Ishikawa (cell line): ENCODE measurements at regions not wholly inside any gene's neighbourhood (a gene's known extent, or its start where the extent isn't known, plus 50 kb on each side); places are given as distances from the start of the nearest gene placed in this dataset.

Experiments
- CEBPB ChIP-seq: IDR thresholded peaks from 2 replicates; pipeline ENCODE4 v1.6.1; 2012
- EGR1 ChIP-seq: IDR thresholded peaks from 2 replicates; pipeline ENCODE4 v1.6.1; 2012
- EP300 ChIP-seq: IDR thresholded peaks from 2 replicates; pipeline ENCODE4 v1.6.1; 2012; ENCODE audit warnings: borderline replicate concordance
- FOXM1 ChIP-seq: IDR thresholded peaks from 2 replicates; pipeline ENCODE4 v1.6.1; 2012; ENCODE audit warnings: low read depth, borderline replicate concordance
- NFIC ChIP-seq: IDR thresholded peaks from 2 replicates; pipeline ENCODE4 v1.6.1; 2012
- RAD21 ChIP-seq: IDR thresholded peaks from 2 replicates; pipeline ENCODE4 v1.6.1; 2012; ENCODE audit warnings: low read depth
- YY1 ChIP-seq: IDR thresholded peaks from 2 replicates; pipeline ENCODE4 v1.6.1; 2012; ENCODE audit warnings: low read depth
- ZBTB7A ChIP-seq: IDR thresholded peaks from 2 replicates; pipeline ENCODE4 v1.6.1; 2012; ENCODE audit warnings: low read depth
- TF ChIP-seq, protein P1 (sequence below): IDR thresholded peaks from 2 replicates; pipeline ENCODE4 v1.6.1; 2012; ENCODE audit warnings: low read depth, mild to moderate bottlenecking
- TF ChIP-seq, protein P2 (sequence below): IDR thresholded peaks from 2 replicates; pipeline ENCODE4 v1.6.1; 2012

DNA sequence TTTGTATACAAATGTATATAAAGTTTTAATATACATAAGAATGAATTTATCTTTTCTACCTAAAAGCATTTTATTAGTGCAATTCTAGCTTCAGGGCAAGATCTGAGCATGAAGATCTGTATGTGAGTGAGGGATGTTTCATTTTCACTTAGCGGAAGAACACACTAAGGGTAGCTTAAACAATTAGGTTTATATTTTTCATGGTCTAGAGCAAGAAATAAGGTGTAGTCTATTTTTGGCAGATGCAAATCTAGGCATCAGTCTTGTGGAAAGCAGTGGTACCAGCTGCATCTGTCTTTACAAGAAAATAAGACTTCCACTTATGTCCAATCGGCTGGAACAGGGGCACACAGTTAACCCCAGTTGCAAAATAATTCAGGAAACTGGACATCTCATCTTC, 433.3 kb downstream of the ADAM29 start:
- no peak for TF ChIP-seq NFIC
- no peak for TF ChIP-seq ZBTB7A
- no peak for TF ChIP-seq RAD21
- no peak for TF ChIP-seq EP300
- TF ChIP-seq, protein P1, sequence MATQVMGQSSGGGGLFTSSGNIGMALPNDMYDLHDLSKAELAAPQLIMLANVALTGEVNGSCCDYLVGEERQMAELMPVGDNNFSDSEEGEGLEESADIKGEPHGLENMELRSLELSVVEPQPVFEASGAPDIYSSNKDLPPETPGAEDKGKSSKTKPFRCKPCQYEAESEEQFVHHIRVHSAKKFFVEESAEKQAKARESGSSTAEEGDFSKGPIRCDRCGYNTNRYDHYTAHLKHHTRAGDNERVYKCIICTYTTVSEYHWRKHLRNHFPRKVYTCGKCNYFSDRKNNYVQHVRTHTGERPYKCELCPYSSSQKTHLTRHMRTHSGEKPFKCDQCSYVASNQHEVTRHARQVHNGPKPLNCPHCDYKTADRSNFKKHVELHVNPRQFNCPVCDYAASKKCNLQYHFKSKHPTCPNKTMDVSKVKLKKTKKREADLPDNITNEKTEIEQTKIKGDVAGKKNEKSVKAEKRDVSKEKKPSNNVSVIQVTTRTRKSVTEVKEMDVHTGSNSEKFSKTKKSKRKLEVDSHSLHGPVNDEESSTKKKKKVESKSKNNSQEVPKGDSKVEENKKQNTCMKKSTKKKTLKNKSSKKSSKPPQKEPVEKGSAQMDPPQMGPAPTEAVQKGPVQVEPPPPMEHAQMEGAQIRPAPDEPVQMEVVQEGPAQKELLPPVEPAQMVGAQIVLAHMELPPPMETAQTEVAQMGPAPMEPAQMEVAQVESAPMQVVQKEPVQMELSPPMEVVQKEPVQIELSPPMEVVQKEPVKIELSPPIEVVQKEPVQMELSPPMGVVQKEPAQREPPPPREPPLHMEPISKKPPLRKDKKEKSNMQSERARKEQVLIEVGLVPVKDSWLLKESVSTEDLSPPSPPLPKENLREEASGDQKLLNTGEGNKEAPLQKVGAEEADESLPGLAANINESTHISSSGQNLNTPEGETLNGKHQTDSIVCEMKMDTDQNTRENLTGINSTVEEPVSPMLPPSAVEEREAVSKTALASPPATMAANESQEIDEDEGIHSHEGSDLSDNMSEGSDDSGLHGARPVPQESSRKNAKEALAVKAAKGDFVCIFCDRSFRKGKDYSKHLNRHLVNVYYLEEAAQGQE, result no peak
- TF ChIP-seq YY1, result no peak
- TF ChIP-seq, protein P2, sequence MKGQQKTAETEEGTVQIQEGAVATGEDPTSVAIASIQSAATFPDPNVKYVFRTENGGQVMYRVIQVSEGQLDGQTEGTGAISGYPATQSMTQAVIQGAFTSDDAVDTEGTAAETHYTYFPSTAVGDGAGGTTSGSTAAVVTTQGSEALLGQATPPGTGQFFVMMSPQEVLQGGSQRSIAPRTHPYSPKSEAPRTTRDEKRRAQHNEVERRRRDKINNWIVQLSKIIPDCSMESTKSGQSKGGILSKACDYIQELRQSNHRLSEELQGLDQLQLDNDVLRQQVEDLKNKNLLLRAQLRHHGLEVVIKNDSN, result no peak
- TF ChIP-seq CEBPB, result no peak
- TF ChIP-seq FOXM1, result no peak
- no peak for TF ChIP-seq EGR1
